HCT116 (cell line): ENCODE measurements at regions not wholly inside any gene's neighbourhood (a gene's known extent, or its start where the extent isn't known, plus 50 kb on each side); places are given as distances from the start of the nearest gene placed in this dataset.

Experiments used
- ATAC-seq: fragments of 200-7000 bp; cut with Tn5 transposase; 2 replicates; pipeline ENCODE4 v1.9.1; 2020; ENCODE audit warnings: mild to moderate bottlenecking, moderate library complexity
- BruUV-seq: library from RNA; stranded (reverse); fragments of 400-500 nt; replicated peaks from 2 replicates; lab custom pipeline; 2021; lab: Mats Ljungman, UMichigan
- CTCF ChIA-PET: fragments of 300-600 bp; sonication (Branson Sonifier 250); formaldehyde crosslinking; loops from one replicate; lab custom pipeline; 2021; ENCODE audit warnings: antibody characterized with exemption; lab: Charles Lee
- POLR2A ChIA-PET: fragments of 300-600, 350-600 bp; sonication (Branson Sonifier 250); formaldehyde crosslinking; loops from one replicate; lab custom pipeline; 2021; ENCODE audit warnings: antibody characterized with exemption; lab: Charles Lee
- RAD21 ChIA-PET, 2 experiments: fragments of 300-600 bp; sonication (Branson Sonifier 250); formaldehyde crosslinking; loops; one replicate each; lab custom pipeline; 2023; ENCODE audit warnings: low total read pairs in 2 of 2; ENCODE audit not compliant: uncharacterized antibody in 2 of 2, unreplicated experiment in 2 of 2, low non-redundant PET in 1 of 2; lab: Charles Lee
- DNase-seq: peaks from one replicate; pipeline ENCODE4 v3.0.0-alpha.2; 2010; ENCODE audit warnings: low read depth, low spot score
- H2AFZ ChIP-seq: fragments of 200-600 bp; shearing (Covaris generic), sonication (generic); 2 replicates; pipeline ENCODE4 v1.6.1; 2017; ENCODE audit warnings: low read depth, mixed run types, mixed read lengths, antibody characterized with exemption, low read length; ENCODE audit not compliant: poor library complexity, severe bottlenecking
- H3K27ac ChIP-seq: 2 replicates; pipeline ENCODE4 v1.5.1; 2012; ENCODE audit warnings: low read depth, low read length
- H3K27me3 ChIP-seq: fragments of 200-600 bp; sonication (generic); 2 replicates; pipeline ENCODE4 v1.6.1; 2016; ENCODE audit warnings: mixed run types, low read length, mixed read lengths; ENCODE audit not compliant: insufficient read depth
- H3K36me3 ChIP-seq, 2 experiments: fragments of 200-500 bp in 1 of 2; fragments of 200-600 bp in 1 of 2; sonication (Bioruptor generic) in 1 of 2; sonication (generic) in 1 of 2; 2 replicates each; pipeline versions ENCODE4 v1.5.1 to v1.6.1; 2014 to 2016; ENCODE audit warnings: low read length in 2 of 2, inconsistent platforms in 1 of 2, mixed read lengths in 1 of 2, mixed run types in 1 of 2; ENCODE audit not compliant: insufficient read depth in 2 of 2, control insufficient read depth in 1 of 2
- H3K4me1 ChIP-seq, 2 experiments: fragments of 200-600 bp in 1 of 2; sonication (generic) in 1 of 2; 2 replicates each; pipeline versions ENCODE4 v1.5.1 to v1.6.1; 2012 to 2017; ENCODE audit warnings: low read length in 2 of 2, inconsistent platforms in 1 of 2, mild to moderate bottlenecking in 1 of 2, mixed read lengths in 1 of 2, mixed run types in 1 of 2, moderate library complexity in 1 of 2; ENCODE audit not compliant: insufficient read depth in 2 of 2, control insufficient read depth in 1 of 2
- H3K4me2 ChIP-seq: fragments of 200-600 bp; sonication (generic); 2 replicates; pipeline ENCODE4 v1.6.1; 2017; ENCODE audit warnings: mixed run types, low read length, mixed read lengths
- H3K4me3 ChIP-seq, 2 experiments: fragments of 200-600 bp in 1 of 2; sonication (generic) in 1 of 2; replicated peaks in 1 of 2; 2 replicates each; pipeline ENCODE4 v1.5.1; 2011 to 2016; ENCODE audit warnings: low read length in 2 of 2, control low read depth in 1 of 2, low read depth in 1 of 2, mild to moderate bottlenecking in 1 of 2, mixed read lengths in 1 of 2, mixed run types in 1 of 2
- H3K79me2 ChIP-seq: fragments of 200-600 bp; sonication (generic); 2 replicates; pipeline ENCODE4 v1.6.1; 2017; ENCODE audit warnings: mild to moderate bottlenecking, mixed run types, low read length, moderate library complexity, mixed read lengths; ENCODE audit not compliant: insufficient read depth
- H3K9ac ChIP-seq: fragments of 200-600 bp; sonication (generic); 2 replicates; pipeline ENCODE4 v1.6.1; 2016; ENCODE audit warnings: low read length, mixed read lengths
- H3K9me2 ChIP-seq: fragments of 200-600 bp; sonication (generic), shearing (Covaris generic); 2 replicates; pipeline ENCODE4 v1.6.1; 2017; ENCODE audit warnings: mixed run types, mild to moderate bottlenecking, moderate library complexity; ENCODE audit not compliant: insufficient read depth
- H3K9me3 ChIP-seq, 2 experiments: fragments of 200-500 bp in 1 of 2; fragments of 200-600 bp in 1 of 2; sonication (Bioruptor generic) in 1 of 2; sonication (generic) in 1 of 2; 2 replicates each; pipeline ENCODE4 v1.6.1; 2014 to 2017; ENCODE audit warnings: low read length in 2 of 2, mixed read lengths in 2 of 2, inconsistent platforms in 1 of 2, low read depth in 1 of 2, mild to moderate bottlenecking in 1 of 2, mixed run types in 1 of 2, moderate library complexity in 1 of 2; ENCODE audit not compliant: control insufficient read depth in 1 of 2, insufficient read depth in 1 of 2
- H4K20me1 ChIP-seq: fragments of 200-600 bp; sonication (generic), shearing (Covaris generic); 2 replicates; pipeline ENCODE4 v1.6.1; 2017; ENCODE audit warnings: mixed run types, mild to moderate bottlenecking, moderate library complexity; ENCODE audit not compliant: insufficient read depth
- CEBPB ChIP-seq: IDR thresholded peaks from 2 replicates; pipeline ENCODE4 v1.6.1; 2012; ENCODE audit warnings: low read depth
- ELF1 ChIP-seq: IDR thresholded peaks from 2 replicates; pipeline ENCODE4 v1.6.1; 2012; ENCODE audit warnings: low read depth, borderline replicate concordance
- EZH2 ChIP-seq: fragments of 200-600 bp; sonication (generic); IDR thresholded peaks from 2 replicates; pipeline ENCODE4 v1.6.1; 2017; ENCODE audit warnings: antibody characterized with exemption, mixed run types
- EZH2phosphoT487 ChIP-seq: fragments of 200-600 bp; IDR thresholded peaks from 2 replicates; pipeline ENCODE4 v1.6.1; 2018; ENCODE audit warnings: antibody characterized with exemption, borderline replicate concordance
- FOSL1 ChIP-seq: IDR thresholded peaks from 2 replicates; pipeline ENCODE4 v1.6.1; 2012; ENCODE audit warnings: low read depth
- POLR2A ChIP-seq: IDR thresholded peaks from 2 replicates; pipeline ENCODE4 v1.7.0; 2011; ENCODE audit warnings: borderline replicate concordance; ENCODE audit not compliant: insufficient read depth, insufficient read length; ENCODE audit errors: extremely low read depth
- POLR2AphosphoS5 ChIP-seq: IDR thresholded peaks from 2 replicates; pipeline ENCODE4 v1.6.1; 2011; ENCODE audit warnings: mild to moderate bottlenecking, low read depth, low read length, moderate library complexity
- SP1 ChIP-seq: IDR thresholded peaks from 2 replicates; pipeline ENCODE4 v1.6.1; 2012; ENCODE audit warnings: low read depth
- YY1 ChIP-seq: IDR thresholded peaks from 2 replicates; pipeline ENCODE4 v1.6.1; 2011; ENCODE audit warnings: low read length, low read depth, moderate library complexity, mild to moderate bottlenecking; ENCODE audit not compliant: insufficient replicate concordance; ENCODE audit errors: extremely low read depth
- ZNF274 ChIP-seq: fragments of 200-500 bp; sonication (Bioruptor generic); IDR thresholded peaks from 2 replicates; pipeline ENCODE4 v1.6.1; 2014; ENCODE audit warnings: mild to moderate bottlenecking, low read depth, low read length, inconsistent platforms
- intact Hi-C: fragments of 100-400 bp; cut with micrococcal nuclease; formaldehyde crosslinking; loops from 2 replicates; pipeline ENCODE4 v1.10.0; 2022
- TF ChIP-seq, protein P1 (sequence below): IDR thresholded peaks from 2 replicates; pipeline ENCODE4 v1.6.1; 2012
- TF ChIP-seq, protein P2 (sequence below): IDR thresholded peaks from 2 replicates; pipeline ENCODE4 v1.6.1; 2012
- TF ChIP-seq, protein P3 (sequence below): IDR thresholded peaks from 2 replicates; pipeline ENCODE4 v1.6.1; 2011; ENCODE audit warnings: mild to moderate bottlenecking, low read length, moderate library complexity; ENCODE audit not compliant: insufficient replicate concordance; ENCODE audit errors: extremely low read depth
- TF ChIP-seq, protein P4 (sequence below), 3 experiments: fragments of 200-600 bp in 1 of 3; sonication (generic) in 1 of 3; IDR thresholded peaks in 2 of 3; conservative IDR thresholded peaks in 1 of 3; 2 replicates each; pipeline ENCODE4 v1.5.1; 2012 to 2017; ENCODE audit warnings: low read depth in 2 of 3, low read length in 2 of 3, antibody characterized with exemption in 1 of 3, borderline replicate concordance in 1 of 3, control low read depth in 1 of 3, mild to moderate bottlenecking in 1 of 3, mixed read lengths in 1 of 3, mixed run types in 1 of 3, moderate library complexity in 1 of 3; ENCODE audit not compliant: insufficient read depth in 1 of 3

DNA sequence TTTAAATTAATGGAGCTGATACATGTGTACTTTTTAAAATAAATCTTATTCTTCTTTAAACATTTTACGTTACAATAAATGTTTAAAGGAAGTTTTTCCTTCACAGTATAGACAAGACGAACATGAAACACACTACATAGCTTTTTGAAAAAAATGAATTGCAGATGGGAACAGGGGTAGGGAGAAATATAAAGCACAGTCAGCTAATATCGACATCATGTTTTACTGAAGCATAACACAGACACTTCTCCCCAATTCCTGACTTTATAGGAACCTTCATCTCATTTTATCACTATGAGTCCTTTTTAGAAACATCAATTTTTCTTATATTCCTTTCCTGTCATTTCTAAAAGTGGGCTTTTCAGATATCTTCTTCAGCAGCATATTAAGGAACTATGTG, 153.5 kb downstream of the MACC1 start:
- DNase-seq, result no peak

More for the DNA sequence above, 153.5 kb downstream of the MACC1 start:
- no peaks in the 10 kb centered on the region for H4K20me1 ChIP-seq
- no peaks in the 10 kb centered on the region for H3K9me2 ChIP-seq
- H3K9me3 ChIP-seq, result peaks cover 0 to 3% of the 10 kb centered on the region in 2 experiments; a peak in 1 of 4 replicates
- CTCF ChIA-PET, result no interaction called here
- no peak for ATAC-seq
- POLR2A ChIA-PET, result no interaction called here
- H3K27ac ChIP-seq, result no peak overlapping the region
- RAD21 ChIA-PET, result no interaction called here
- TF ChIP-seq, protein P1, sequence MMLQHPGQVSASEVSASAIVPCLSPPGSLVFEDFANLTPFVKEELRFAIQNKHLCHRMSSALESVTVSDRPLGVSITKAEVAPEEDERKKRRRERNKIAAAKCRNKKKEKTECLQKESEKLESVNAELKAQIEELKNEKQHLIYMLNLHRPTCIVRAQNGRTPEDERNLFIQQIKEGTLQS, result no peak
- TF ChIP-seq ZNF274, result no peak
- TF ChIP-seq POLR2AphosphoS5, result no peak
- no peak for TF ChIP-seq SP1
- no peak for TF ChIP-seq EZH2
- TF ChIP-seq EZH2phosphoT487, result no peak
- no peak for TF ChIP-seq YY1
- no peak for TF ChIP-seq CEBPB
- no peak for TF ChIP-seq FOSL1
- TF ChIP-seq, protein P2, sequence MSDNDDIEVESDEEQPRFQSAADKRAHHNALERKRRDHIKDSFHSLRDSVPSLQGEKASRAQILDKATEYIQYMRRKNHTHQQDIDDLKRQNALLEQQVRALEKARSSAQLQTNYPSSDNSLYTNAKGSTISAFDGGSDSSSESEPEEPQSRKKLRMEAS, result no peak
- no peak for TF ChIP-seq ELF1
- TF ChIP-seq, protein P3, sequence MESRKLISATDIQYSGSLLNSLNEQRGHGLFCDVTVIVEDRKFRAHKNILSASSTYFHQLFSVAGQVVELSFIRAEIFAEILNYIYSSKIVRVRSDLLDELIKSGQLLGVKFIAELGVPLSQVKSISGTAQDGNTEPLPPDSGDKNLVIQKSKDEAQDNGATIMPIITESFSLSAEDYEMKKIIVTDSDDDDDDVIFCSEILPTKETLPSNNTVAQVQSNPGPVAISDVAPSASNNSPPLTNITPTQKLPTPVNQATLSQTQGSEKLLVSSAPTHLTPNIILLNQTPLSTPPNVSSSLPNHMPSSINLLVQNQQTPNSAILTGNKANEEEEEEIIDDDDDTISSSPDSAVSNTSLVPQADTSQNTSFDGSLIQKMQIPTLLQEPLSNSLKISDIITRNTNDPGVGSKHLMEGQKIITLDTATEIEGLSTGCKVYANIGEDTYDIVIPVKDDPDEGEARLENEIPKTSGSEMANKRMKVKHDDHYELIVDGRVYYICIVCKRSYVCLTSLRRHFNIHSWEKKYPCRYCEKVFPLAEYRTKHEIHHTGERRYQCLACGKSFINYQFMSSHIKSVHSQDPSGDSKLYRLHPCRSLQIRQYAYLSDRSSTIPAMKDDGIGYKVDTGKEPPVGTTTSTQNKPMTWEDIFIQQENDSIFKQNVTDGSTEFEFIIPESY, result no peak
- no peak for TF ChIP-seq POLR2A
- TF ChIP-seq, protein P4, sequence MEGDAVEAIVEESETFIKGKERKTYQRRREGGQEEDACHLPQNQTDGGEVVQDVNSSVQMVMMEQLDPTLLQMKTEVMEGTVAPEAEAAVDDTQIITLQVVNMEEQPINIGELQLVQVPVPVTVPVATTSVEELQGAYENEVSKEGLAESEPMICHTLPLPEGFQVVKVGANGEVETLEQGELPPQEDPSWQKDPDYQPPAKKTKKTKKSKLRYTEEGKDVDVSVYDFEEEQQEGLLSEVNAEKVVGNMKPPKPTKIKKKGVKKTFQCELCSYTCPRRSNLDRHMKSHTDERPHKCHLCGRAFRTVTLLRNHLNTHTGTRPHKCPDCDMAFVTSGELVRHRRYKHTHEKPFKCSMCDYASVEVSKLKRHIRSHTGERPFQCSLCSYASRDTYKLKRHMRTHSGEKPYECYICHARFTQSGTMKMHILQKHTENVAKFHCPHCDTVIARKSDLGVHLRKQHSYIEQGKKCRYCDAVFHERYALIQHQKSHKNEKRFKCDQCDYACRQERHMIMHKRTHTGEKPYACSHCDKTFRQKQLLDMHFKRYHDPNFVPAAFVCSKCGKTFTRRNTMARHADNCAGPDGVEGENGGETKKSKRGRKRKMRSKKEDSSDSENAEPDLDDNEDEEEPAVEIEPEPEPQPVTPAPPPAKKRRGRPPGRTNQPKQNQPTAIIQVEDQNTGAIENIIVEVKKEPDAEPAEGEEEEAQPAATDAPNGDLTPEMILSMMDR (IDR thresholded peaks at IDR 0.05 in 2 of 3, conservative IDR thresholded peaks at IDR 0.05 in 1 of 3; ENCODE audit: borderline replicate concordance in 1 of 3, insufficient read depth in 1 of 3, low read depth in 2 of 3, low read length in 2 of 3), result no peak
- H3K36me3 ChIP-seq, result no peaks in the 10 kb centered on the region
- H2AFZ ChIP-seq, result no peak overlapping the region
- no peaks in the 10 kb centered on the region for H3K27me3 ChIP-seq
- H3K9ac ChIP-seq, result no peak overlapping the region
- H3K79me2 ChIP-seq, result no peaks in the 10 kb centered on the region
- no peak overlapping the region for H3K4me3 ChIP-seq
- no TSS peak for BruUV-seq
- H3K4me1 ChIP-seq, result peaks cover 12 to 22% of the 10 kb centered on the region in 2 experiments; a peak in 3 of 4 replicates
- no peak overlapping the region for H3K4me2 ChIP-seq
- intact Hi-C loops, result no loop called here
